ENCODE measurements at regions not wholly inside any gene's neighbourhood (a gene's known extent, or its start where the extent isn't known, plus 50 kb on each side); places are given as distances from the start of the nearest gene placed in this dataset.
A peak's percentile ranks its signal among the peaks of the same experiment; 100 is the strongest.

- ATAC-seq (no peak), DNase-seq (no peak)
- H3K9me3 ChIP-seq, result no peaks in the 10 kb centered on the region
- H3K4me3 ChIP-seq, result no peak overlapping the region
- no peaks in the 10 kb centered on the region for H3K36me3 ChIP-seq (ENCODE audit: low read depth)
- TF ChIP-seq, protein P1, sequence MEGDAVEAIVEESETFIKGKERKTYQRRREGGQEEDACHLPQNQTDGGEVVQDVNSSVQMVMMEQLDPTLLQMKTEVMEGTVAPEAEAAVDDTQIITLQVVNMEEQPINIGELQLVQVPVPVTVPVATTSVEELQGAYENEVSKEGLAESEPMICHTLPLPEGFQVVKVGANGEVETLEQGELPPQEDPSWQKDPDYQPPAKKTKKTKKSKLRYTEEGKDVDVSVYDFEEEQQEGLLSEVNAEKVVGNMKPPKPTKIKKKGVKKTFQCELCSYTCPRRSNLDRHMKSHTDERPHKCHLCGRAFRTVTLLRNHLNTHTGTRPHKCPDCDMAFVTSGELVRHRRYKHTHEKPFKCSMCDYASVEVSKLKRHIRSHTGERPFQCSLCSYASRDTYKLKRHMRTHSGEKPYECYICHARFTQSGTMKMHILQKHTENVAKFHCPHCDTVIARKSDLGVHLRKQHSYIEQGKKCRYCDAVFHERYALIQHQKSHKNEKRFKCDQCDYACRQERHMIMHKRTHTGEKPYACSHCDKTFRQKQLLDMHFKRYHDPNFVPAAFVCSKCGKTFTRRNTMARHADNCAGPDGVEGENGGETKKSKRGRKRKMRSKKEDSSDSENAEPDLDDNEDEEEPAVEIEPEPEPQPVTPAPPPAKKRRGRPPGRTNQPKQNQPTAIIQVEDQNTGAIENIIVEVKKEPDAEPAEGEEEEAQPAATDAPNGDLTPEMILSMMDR (IDR thresholded peaks at IDR 0.05), result no peak
- intact Hi-C loops (cut with DNase I, micrococcal nuclease), result no loop called here
- H3K4me1 ChIP-seq (ENCODE audit: low read depth), result no peaks in the 10 kb centered on the region
These were observed 74.7 kb upstream of the TNPO1 start for GRCh38 chr5:72741805-72742204.

- DNase-seq (no peak), ATAC-seq (peak; percentile 34)
- H3K36me3 ChIP-seq (ENCODE audit: low read depth), result no peaks in the 10 kb centered on the region
- intact Hi-C loops (cut with DNase I, micrococcal nuclease), result no loop called here
- no peaks in the 10 kb centered on the region for H3K9me3 ChIP-seq
- no peak overlapping the region for H3K4me3 ChIP-seq
- no peaks in the 10 kb centered on the region for H3K4me1 ChIP-seq (ENCODE audit: low read depth)
- TF ChIP-seq, protein P1 (IDR thresholded peaks at IDR 0.05), result no peak
These were observed 82.7 kb upstream of the TNPO1 start for GRCh38 chr5:72733810-72734209.

DNA sequence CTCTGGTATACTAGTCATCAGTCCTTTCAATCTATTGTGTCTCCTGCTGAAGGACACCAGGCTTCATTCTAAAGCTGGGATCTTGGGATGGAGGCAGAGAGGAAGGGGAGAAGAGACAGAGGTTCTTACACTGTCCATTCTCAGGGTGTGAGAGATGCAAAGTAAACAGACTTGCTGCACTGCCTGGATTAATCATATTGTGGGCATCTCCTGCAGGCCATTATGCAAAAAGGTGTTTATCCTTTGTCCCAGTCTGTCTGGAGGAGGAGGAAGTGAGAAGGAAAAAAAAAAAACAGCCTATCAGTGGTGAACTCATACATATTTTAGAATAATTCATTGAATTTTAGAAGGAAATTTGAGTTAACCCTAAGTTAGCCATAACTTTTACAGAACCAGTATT, 92.9 kb upstream of the TNPO1 start:
- H3K4me1 ChIP-seq (ENCODE audit: low read depth), result no peaks in the 10 kb centered on the region
- no peaks in the 10 kb centered on the region for H3K9me3 ChIP-seq
- no peaks in the 10 kb centered on the region for H3K36me3 ChIP-seq (ENCODE audit: low read depth)
- no peak overlapping the region for H3K4me3 ChIP-seq
- no peak for DNase-seq
- intact Hi-C loops (cut with DNase I, micrococcal nuclease), result no loop called here
- TF ChIP-seq, protein P1 (IDR thresholded peaks at IDR 0.05), result no peak
- ATAC-seq, result no peak

DNA sequence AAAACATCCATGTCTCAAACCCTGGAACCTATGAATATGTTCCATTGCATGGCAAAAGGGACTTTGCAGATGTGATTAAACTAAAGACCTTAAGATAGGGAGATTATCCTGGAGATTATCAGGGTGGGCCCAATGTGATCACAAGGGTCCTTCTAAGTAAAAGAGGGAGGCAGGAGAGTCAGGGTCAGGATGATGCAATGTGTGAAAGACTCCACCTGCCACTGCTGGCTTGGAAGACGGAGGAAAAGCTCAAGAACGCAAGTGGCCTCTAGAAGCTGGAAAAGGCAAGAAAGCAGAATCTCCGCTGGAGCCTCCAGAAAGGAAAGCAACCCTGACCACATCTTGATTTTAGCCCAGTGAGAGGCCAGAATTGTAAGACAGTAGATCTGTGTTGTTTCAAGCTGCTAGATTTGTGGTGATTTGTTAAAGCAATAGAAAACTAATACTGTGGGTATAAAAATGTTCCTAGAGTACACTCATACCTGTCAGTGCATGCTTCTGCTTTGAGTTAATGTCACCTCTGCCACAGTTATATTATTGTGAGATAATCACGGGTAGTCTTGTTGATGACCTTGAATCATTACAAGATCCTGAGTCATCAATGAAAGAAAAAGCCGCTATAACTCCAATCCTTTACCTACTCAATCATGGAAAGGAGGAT, 93.5 kb upstream of the TNPO1 start:
- Histone ChIP-seq H3K4me3 (no peak overlapping the region), H3K9me3 (no peaks in the 10 kb centered on the region), H3K4me1 (ENCODE audit: low read depth) (no peaks in the 10 kb centered on the region), H3K36me3 (ENCODE audit: low read depth) (no peaks in the 10 kb centered on the region)
- intact Hi-C loops (cut with DNase I, micrococcal nuclease), result no loop called here
- TF ChIP-seq, protein P1 (IDR thresholded peaks at IDR 0.05), result no peak
- ATAC-seq (no peak), DNase-seq (no peak)

DNA sequence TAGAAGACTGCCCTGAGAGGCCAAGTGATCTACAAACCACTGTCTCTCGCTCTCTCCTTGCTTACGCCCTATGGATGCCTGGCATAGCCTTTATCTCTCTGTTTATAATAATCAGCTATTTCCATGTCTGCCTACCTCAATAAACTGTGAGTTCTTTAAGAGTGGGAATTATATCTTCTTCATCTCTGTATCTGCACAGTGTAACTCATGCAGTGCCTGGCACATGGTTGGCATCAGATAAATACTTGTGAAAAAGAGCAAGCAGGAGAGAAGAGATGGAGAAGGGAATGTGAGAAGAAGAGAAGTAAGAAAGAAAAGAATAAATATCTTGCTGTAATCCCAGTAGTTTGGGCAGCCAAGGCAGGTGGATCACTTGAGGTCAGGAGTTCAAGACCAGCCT, 94.6 kb upstream of the TNPO1 start:
- no peak overlapping the region for H3K4me3 ChIP-seq
- ATAC-seq (no peak), DNase-seq (no peak)
- TF ChIP-seq, protein P1 (IDR thresholded peaks at IDR 0.05), result no peak
- H3K36me3 ChIP-seq (ENCODE audit: low read depth), result no peaks in the 10 kb centered on the region
- intact Hi-C loops (cut with DNase I, micrococcal nuclease), result no loop called here
- no peaks in the 10 kb centered on the region for H3K4me1 ChIP-seq (ENCODE audit: low read depth)
- no peaks in the 10 kb centered on the region for H3K9me3 ChIP-seq

DNA sequence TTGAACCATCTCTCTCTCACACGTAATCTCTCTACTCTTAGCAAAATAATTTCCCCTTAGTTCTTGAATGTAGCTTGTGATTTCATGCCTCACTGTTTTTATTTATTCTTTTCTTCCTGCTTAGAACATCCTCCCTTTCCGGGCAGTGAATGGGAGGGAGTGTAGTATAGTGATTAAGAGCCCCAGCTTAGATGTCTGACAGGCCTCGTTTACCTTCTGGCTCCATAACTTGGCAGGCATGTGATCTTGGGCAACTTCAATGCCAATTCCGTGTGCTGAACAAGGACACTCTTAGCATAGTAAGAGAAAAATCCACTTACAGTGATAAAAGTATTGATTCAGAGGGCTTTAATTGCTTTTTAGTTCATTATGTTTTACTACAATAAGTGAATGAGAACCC, 96.3 kb upstream of the TNPO1 start:
- no peak for DNase-seq
- TF ChIP-seq, protein P1 (IDR thresholded peaks at IDR 0.05), result no peak
- H3K36me3 ChIP-seq (ENCODE audit: low read depth), result no peaks in the 10 kb centered on the region
- intact Hi-C loops (cut with DNase I, micrococcal nuclease), result no loop called here
- no peaks in the 10 kb centered on the region for H3K9me3 ChIP-seq
- no peak for ATAC-seq
- no peak overlapping the region for H3K4me3 ChIP-seq
- H3K4me1 ChIP-seq (ENCODE audit: low read depth), result no peaks in the 10 kb centered on the region
